ENCODE measurements at regions not wholly inside any gene's neighbourhood (a gene's known extent, or its start where the extent isn't known, plus 50 kb on each side); places are given as distances from the start of the nearest gene placed in this dataset.

GRCh38 chr14:101333335-101334280, 227.7 kb upstream of the DIO3 start:
- BruUV-seq (replicated peaks), result no TSS peak
- no peaks in the 10 kb centered on the region for H3K4me1 ChIP-seq (ENCODE audit: insufficient read depth, low read length, poor library complexity, severe bottlenecking)
- CTCF ChIA-PET (ENCODE audit: unreplicated experiment), result no interaction called here
- POLR2A ChIA-PET, result no interaction called here
- TF ChIP-seq CTCF (conservative IDR thresholded peaks at IDR 0.05; ENCODE audit: low read length), result no peak
- TF ChIP-seq EZH2phosphoT487 (IDR thresholded peaks at IDR 0.05; ENCODE audit: borderline replicate concordance, low read depth, low read length), result no peak
- H3K4me3 ChIP-seq (ENCODE audit: low read depth, low read length, poor library complexity, severe bottlenecking), result no peak overlapping the region
- no peaks in the 10 kb centered on the region for H4K20me1 ChIP-seq (ENCODE audit: insufficient read depth, low read length)
- intact Hi-C loops (cut with micrococcal nuclease; ENCODE audit: unreplicated experiment), result no loop called here
- H3K4me2 ChIP-seq (ENCODE audit: low read length), result no peak overlapping the region
- no peak overlapping the region for H3K27ac ChIP-seq (ENCODE audit: low read depth, low read length, poor library complexity, severe bottlenecking)
- H2AFZ ChIP-seq (ENCODE audit: low read length), result no peak overlapping the region
- H3K36me3 ChIP-seq (ENCODE audit: insufficient read depth, low read length), result no peaks in the 10 kb centered on the region
- no peaks in the 10 kb centered on the region for H3K79me2 ChIP-seq (ENCODE audit: insufficient read depth, low read depth, low read length)
- no peaks in the 10 kb centered on the region for H3K9me2 ChIP-seq (ENCODE audit: insufficient read depth, low read length)
- DNase-seq (ENCODE audit: low spot score), result no peak
- H3K9me3 ChIP-seq (ENCODE audit: low read length), result no peaks in the 10 kb centered on the region

- CTCF ChIA-PET (ENCODE audit: unreplicated experiment), result no interaction called here
- DNase-seq (ENCODE audit: low spot score), result no peak
- Histone ChIP-seq H3K9me3 (ENCODE audit: low read length) (no peaks in the 10 kb centered on the region), H3K4me2 (ENCODE audit: low read length) (no peak overlapping the region), H3K4me1 (ENCODE audit: insufficient read depth, low read length, poor library complexity, severe bottlenecking) (no peaks in the 10 kb centered on the region), H3K27ac (ENCODE audit: low read depth, low read length, poor library complexity, severe bottlenecking) (no peak overlapping the region), H3K9me2 (ENCODE audit: insufficient read depth, low read length) (no peaks in the 10 kb centered on the region), H3K36me3 (ENCODE audit: insufficient read depth, low read length) (no peaks in the 10 kb centered on the region), H2AFZ (ENCODE audit: low read length) (no peak overlapping the region), H4K20me1 (ENCODE audit: insufficient read depth, low read length) (no peaks in the 10 kb centered on the region), H3K79me2 (ENCODE audit: insufficient read depth, low read depth, low read length) (no peaks in the 10 kb centered on the region), H3K4me3 (ENCODE audit: low read depth, low read length, poor library complexity, severe bottlenecking) (no peak overlapping the region)
- no peak for TF ChIP-seq EZH2phosphoT487 (IDR thresholded peaks at IDR 0.05; ENCODE audit: borderline replicate concordance, low read depth, low read length)
- POLR2A ChIA-PET, result no interaction called here
- intact Hi-C loops (cut with micrococcal nuclease; ENCODE audit: unreplicated experiment), result no loop called here
- BruUV-seq (replicated peaks), result no TSS peak
Measured at GRCh38 chr14:101334656-101335055, 226.6 kb upstream of the DIO3 start.

- TF ChIP-seq CTCF (conservative IDR thresholded peaks at IDR 0.05; ENCODE audit: low read length) (no peak), EZH2phosphoT487 (IDR thresholded peaks at IDR 0.05; ENCODE audit: borderline replicate concordance, low read depth, low read length) (no peak)
Measured at GRCh38 chr14:101335061-101335661, 226.1 kb upstream of the DIO3 start.

More at GRCh38 chr14:101335061-101335661, 226.1 kb upstream of the DIO3 start:
- Histone ChIP-seq H3K27ac (ENCODE audit: low read depth, low read length, poor library complexity, severe bottlenecking) (no peak overlapping the region), H2AFZ (ENCODE audit: low read length) (no peak overlapping the region), H3K79me2 (ENCODE audit: insufficient read depth, low read depth, low read length) (no peaks in the 10 kb centered on the region), H3K9me2 (ENCODE audit: insufficient read depth, low read length) (no peaks in the 10 kb centered on the region), H3K4me1 (ENCODE audit: insufficient read depth, low read length, poor library complexity, severe bottlenecking) (no peaks in the 10 kb centered on the region), H3K4me2 (ENCODE audit: low read length) (no peak overlapping the region), H3K4me3 (ENCODE audit: low read depth, low read length, poor library complexity, severe bottlenecking) (no peak overlapping the region), H4K20me1 (ENCODE audit: insufficient read depth, low read length) (no peaks in the 10 kb centered on the region), H3K36me3 (ENCODE audit: insufficient read depth, low read length) (no peaks in the 10 kb centered on the region), H3K9me3 (ENCODE audit: low read length) (no peaks in the 10 kb centered on the region)
- intact Hi-C loops (cut with micrococcal nuclease; ENCODE audit: unreplicated experiment), result no loop called here
- DNase-seq (ENCODE audit: low spot score), result no peak
- CTCF ChIA-PET (ENCODE audit: unreplicated experiment), result no interaction called here
- POLR2A ChIA-PET, result interaction anchor here (1.0 kb wide), 1 partner anchor 14 kb away, joined by 4 read pairs; no protein-coding TSS in a partner anchor
- BruUV-seq (replicated peaks), result no TSS peak

All from OCI-LY7 (cell line).